EH (cell line): ENCODE measurements at regions not wholly inside any gene's neighbourhood (a gene's known extent, or its start where the extent isn't known, plus 50 kb on each side); places are given as distances from the start of the nearest gene placed in this dataset.
"Not testable (repeated sequence)": the region's sequence is repeated elsewhere in the genome, so short reads cannot be mapped to it uniquely, and the experiment has no call there.

ENCODE experiments used
- DNase-seq: peaks from one replicate; pipeline ENCODE4 v3.0.0-alpha.2; 2015; ENCODE audit warnings: low read depth

DNA sequence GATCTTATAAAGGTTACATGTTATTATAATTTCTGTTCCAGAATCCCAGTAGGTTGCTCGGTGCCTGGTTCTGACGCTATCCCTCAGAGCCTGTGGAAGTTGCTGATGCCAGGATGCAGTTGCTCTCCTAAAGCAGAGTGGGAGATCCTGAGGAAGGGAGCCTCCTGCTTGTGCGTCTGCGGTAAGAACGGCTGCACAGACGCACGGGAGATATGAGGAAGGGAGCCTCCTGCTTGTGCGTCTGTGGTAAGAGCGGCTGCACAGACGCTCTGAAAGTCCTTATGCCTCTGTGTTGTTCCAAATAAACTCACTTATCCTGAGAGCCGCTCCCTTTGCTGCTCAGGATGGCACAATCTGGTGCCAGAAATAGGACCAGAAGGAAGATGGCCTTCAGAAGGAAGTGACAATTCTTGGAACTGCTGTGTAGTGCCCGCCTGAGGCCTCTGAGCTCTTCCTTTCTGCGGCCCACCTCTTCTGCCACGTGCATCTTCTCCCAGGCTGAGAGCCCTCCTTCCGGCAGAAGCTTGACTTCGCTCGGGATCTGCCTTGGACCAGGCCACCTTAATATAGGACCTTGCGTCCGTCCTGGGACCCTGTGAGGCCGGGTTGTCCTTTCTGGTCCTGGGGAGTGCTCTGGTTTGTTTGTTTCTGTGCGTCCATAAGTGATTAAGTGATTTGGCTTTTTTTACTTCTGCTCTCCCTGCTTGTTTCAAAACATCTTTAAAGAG, 89.5 kb downstream of the RTP5 start:
- DNase-seq, result no peak

DNA sequence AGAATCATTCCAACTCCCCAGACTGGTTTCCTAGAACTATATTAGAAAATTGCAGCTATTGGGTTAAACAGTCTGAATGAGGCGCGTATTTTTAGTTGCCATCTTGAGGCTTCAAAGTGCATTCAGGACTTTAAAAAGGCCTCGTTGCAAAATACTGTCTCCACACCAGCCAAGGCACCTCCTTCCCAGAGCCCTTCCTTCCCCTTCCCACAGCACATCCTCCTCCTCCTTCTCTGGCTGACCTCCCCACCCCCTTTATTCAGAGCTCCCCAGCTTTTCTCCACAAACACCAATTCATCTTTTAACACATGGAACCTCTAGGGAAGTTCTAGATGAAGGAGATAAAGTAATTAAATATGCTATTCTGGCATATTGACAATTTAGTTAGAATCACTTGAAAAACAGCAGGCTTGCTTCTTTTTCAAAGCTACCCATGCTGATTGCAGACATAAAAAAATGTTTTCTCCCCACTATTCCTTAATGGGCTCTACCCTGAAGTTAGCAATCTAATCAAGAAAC, 90.3 kb downstream of the RTP5 start:
- no peak for DNase-seq

DNA sequence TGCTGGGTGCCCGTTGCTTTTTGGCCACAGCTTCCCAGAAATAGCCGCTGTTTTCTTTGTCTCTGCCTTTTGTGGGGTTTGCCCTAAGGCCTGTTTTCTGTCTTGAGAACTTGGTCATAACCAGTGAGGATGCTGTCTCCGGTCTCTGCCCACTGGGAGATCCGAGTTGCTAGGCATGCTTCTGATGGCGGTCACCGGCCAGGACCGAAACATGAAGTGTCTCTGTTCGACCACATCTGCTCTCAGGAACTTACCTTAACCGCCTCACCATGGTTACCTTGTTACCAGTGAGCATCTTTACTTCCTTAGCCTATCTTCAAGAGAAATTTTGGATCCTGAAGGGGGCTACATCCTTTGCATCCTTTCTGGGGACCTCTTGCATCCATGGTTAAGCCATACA, 91.9 kb downstream of the RTP5 start:
- DNase-seq, result no peak

DNA sequence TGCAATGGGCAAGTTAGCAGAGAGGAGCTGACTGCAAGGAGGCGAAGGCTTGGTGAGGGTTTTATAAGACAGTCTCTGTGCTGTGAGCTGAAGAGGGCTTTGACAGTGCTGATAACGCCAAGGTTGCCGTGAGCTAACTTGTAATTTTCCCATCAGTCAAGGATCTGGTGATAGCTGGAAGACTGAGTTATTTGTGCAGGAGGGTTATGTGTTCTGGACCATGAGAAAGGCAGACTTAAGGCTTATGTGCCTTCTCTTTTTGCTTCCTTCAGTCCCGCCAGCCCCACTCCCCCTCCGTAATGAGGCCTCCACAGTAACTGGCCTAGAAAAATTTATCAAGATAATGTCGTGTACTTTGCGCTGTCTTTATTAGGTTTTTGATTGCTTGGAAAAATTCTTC, 94.6 kb downstream of the RTP5 start:
- DNase-seq, result no peak

DNA sequence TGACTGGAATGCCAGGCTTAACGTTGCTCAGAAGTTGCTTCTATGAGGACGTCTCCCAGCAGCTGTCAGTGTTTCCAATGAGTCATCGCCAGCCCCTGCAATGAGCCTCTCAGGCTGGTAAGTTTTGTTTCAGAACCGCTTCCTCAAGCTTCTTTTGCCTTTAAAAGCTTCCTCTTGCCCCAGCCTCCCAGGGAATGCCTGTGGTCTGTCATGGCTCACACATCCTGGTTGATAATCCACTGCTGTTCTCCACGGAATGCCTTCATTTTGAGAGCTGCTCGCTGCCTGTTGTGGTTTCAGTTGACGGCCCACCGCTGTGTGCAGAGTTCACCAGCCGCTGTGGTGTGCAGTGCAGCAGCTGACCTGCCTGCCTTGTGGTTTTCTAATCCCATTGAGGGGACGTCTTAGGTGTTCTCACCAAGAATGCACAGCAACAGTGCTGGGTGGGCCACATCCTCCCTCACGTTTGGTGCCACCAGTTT, 96.4 kb downstream of the RTP5 start:
- DNase-seq, result peak; percentile 98

DNA sequence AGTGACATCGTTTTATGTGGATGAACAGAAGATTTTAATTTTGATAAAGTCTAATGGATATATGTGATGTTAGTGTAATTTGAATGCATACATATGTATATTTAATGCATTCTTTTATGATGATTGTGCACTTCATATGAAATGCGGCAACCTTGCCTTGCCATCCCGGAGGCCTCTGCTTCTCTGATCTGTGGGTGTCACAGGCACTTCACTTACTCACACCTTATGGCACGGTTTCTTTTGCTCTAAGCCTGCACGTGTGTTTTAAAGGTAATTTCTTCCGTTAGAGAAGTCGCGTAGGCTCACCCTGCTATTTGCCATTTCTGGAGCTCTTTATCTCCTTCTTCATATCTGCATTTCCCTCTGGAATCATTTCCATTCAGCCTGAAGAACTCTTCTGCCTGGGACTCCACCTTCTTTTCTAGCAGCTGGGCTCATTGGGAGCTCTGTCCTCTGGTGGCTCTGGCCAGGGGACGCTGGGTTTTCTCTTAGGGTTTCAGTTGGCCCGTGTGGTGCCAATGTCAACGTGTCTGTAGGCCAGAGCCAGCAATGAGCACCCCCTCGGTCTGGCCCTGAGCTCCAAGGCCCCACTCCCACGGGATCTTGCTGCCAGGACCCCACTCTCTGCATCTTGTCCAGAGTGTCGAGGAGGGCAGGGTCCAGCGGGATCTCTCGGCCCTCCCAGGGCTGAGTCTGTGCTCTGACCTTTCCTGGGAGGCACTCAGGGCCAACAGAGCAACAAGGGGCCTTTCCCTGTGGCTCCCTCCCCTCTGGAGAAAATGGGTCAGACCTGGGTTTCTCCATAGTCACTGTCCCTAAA, 97.3 kb downstream of the RTP5 start:
- DNase-seq, result no peak

DNA sequence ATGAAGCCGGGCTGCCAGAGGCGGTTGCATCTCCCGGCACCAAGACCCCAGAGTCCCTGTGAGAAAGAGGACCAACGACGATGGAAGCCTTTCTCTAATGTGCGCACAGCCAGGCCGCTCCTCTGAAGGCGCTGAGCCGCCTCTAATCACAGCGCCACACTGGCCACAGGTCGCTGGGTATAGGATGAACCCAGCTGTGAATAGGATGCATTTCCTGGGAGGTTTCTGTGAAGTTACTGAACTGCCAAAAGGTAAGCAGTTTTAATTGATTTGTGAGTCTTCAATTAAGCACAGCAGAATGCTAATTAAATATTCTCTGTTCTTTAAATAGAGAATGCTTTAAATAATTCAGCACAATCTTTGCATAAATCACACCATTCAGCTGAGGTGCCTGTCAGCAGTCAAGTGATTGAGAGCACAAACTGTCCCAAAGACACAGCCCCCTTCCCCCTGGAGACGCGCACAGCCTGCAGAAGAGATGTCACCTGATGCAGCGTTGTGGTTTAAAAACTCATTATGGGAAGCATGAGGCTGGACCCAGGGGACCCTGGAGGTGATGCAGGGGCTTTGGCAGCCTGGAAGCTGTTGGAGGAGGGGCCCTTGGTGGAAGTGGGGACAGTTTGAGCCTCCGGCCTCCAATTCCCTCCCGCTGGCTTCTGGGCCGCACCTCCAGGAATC, 98.1 kb downstream of the RTP5 start:
- DNase-seq, result no peak

DNA sequence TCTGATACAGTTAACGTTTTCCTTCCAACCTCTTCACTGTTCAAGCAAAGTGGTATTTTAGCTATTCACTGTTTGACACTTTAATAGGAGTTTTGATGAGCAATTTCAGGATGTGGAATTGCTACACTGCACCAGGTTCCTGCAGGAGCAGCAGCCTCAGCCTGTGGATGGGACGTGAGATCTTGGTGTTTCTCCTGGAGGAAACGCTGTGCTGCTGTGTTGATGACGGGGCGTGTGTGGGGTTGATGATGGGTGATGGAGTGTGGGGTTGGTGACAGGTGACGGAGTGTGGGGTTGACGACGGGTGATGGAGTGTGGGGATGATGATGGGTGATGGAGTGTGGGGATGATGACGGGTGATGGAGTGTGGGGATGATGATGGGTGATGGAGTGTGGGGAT, 98.9 kb downstream of the RTP5 start:
- DNase-seq, result no peak

DNA sequence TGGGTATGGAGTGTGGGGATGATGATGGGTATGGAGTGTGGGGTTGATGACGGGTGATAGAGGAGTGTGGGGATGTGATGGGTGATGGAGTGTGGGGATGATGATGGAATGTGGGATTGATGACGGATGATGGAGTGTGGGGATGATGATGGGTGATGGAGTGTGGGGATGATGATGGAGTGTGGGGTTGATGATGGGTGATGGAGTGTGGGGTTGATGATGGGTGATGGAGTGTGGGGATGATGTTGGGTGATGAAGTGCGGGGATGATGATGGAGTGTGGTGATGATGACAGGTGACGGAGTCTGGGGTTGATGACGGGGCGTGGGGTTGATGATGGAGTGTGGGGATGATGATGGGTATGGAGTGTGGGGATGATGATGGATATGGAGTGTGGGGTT, 99.7 kb downstream of the RTP5 start:
- DNase-seq, result not testable (repeated sequence)

DNA sequence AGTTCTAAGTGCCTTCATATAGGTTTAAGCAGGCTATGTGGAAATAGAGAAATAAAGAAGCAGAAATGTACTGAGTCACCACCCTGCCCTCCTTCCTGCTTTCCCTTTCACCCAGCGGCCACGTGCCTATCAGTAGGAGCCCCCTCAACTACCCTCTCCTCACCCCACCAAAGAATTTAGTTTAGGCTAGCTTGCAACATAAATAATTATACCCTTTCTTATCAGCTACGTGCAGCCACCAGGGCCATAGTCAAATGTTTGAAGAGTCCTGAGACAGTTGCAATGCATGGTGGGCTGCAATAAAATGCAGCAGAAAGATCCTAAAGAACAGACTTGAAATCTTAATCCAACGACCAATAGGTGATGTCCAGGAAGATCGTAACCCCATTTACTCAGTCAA, 101.2 kb downstream of the RTP5 start:
- DNase-seq, result no peak

DNA sequence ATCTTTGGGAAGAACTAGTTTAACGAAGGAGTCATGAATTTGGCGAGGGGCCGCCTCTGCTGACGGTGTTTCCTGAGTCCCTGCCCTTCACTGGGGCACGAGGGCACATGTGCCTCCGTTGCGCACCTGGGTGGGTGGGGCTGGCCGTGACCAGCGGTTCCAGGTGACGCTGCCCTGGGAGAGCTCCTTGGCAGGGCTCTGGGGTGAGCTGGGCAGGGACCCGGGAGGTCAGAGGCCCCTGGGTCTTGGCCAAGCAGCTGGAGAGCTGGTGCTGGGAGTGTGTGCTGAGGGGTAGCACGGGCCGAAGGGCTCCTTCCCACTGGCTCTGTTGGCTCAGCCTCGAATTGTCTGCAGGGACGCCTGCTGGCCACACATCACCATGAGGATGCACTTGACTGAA, 104.6 kb downstream of the RTP5 start:
- DNase-seq, result no peak

DNA sequence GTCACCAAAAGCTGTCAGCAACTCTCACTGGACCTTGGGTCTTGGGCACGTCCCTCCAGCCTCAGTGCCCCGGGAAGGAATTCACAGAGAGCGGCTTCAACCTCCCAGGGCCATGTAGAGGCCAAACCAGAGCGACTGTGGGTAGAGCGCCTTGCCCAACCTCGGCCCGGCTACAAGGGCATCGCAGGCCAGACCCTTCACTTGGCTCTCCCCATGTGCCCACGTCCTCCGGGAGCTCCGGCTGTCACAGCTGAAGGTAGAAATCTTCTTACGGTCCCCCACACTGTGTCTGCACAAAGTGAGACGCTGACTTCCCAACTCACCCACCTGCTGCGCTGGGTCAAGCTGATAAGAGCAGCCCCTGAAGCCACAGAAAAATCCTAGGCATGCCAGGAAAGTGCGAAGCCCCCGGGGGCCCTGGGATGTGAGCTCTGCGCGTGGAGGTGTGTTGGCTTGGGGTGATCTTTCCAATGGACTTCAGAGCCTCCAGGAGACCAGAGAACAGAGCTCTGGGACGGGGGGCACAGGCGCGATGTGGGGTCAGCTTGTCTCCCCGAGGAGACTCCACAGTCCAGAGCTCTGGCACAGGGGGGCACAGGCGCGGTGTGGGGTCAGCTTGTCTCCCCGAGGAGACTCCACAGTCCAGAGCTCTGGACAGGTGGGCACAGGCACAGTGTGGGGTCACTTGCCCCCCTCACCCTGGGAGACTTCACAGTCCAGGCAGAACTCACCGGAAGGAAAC, 105.5 kb downstream of the RTP5 start:
- DNase-seq, result no peak

DNA sequence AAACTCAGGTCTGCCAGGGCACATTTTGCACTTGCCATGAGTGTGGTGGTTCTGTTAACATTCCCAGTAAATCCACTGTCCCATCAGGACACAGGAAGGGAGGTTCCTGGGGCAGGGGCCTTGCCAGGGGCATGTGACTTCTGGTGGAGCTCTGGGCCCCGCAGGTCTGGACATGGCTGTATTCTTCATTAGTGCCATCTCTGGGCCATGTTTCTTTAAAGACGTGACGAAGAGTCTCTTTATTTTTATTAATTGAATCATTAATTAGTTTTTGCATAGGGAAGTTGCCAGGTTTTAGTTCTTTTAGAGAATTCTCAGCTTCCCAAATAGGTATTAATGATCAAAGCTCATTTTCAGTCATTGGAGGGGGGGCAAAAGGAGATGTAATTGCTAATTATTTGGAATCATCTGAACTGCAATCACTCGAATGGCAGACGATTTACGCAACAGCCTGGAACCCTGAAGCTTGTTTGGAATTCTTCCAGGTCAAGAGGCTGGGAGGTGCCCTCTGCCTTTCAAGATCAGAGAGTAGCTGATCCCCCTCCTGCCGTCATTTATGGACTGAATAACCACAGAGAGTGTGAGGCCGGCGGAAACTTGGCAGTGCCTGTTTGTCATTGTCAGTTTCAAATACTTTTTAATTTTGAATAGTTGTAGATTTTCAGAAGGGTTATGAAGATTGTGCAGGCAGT, 106.2 kb downstream of the RTP5 start:
- no peak for DNase-seq

DNA sequence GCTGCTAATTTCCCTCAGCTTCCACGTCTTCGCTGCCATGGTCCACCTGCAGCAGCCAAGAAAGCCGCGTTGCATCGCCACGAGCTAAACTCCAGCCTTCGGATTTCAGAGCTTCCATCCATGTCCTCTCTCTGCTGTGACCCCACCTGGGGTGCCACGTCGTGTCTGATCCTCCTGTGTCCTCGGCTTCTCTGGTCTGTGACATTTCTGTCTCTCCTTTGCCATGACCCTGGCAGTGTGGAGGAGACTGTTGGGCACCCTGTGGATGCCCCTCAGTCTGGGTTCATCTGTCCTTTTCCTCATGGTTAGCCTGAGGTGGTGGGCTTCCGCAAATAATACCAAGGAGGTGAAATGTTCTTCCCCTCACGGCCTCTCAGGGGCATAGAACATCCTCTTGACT, 106.8 kb downstream of the RTP5 start:
- DNase-seq, result no peak

DNA sequence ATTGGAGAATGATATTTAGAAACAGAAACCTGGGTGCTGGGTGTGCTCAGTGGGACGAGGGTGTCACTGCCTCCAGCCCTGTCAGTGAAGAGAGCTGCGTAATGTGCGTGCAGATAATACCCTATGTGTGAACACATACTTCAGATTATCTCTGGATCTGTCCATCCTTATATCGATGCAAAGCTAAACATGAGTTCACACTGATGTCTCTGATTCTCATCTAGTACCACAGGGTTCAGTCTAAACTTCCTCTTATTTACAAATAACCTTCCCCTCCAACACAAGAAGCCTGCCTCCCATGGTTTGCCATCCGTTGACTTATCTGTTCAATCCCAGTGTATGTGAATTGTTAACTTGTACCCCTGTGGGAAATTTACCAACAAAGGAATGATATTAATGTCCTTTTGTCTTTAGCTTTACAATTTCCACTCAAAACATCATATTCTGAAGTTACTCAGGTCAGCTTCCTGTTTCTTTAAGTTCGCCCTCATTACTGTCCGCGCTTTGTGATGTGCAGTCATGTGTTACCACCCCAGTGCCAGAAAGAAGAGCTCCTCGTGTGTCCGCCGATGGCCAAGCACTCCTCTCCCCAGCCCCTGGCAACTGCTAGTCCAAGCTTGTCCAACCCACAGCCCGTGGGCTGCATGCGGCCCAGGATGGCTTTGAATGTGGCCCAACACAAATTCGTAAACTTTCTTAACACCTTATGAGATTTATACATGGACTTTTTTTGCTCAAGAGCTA, 108.2 kb downstream of the RTP5 start:
- DNase-seq, result no peak

DNA sequence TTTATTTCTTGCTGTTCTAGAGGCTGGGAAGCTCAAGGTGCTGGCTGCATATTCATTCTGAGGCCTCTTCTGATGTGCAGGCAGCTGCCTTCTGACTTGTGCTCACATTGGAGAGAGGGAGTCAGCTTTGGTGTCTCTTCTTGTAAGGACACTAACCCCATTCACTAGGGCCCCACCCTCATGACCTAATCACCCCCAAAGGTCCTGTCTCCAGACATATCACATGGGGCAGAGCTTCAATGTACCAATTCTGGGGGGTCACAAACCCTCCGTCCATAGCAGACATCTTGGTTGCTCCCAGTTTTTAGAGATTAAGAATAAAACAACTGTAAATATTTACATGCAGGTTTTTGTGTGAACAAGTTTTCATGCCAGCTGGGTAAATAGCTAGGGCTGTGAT, 109.1 kb downstream of the RTP5 start:
- DNase-seq, result no peak

DNA sequence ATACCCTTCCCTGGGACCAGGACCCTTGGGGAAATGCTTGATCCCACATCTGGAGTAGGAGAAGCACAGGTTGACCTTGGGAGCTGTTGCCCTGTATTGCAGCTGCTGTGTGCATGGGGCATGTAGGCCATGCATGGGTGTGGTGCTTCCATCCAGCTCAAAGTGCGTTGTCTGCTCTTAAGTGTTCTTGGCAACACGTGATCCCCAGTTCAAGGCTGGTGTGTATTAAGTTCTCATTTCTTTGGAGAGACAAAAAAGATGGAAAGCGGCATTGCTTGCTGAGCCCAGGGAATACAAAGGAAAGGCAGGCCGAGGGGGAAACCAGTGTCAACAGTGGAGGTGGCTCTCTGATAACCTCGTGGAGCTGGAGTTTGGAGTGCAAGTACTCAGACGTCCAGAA, 110.7 kb downstream of the RTP5 start:
- no peak for DNase-seq

DNA sequence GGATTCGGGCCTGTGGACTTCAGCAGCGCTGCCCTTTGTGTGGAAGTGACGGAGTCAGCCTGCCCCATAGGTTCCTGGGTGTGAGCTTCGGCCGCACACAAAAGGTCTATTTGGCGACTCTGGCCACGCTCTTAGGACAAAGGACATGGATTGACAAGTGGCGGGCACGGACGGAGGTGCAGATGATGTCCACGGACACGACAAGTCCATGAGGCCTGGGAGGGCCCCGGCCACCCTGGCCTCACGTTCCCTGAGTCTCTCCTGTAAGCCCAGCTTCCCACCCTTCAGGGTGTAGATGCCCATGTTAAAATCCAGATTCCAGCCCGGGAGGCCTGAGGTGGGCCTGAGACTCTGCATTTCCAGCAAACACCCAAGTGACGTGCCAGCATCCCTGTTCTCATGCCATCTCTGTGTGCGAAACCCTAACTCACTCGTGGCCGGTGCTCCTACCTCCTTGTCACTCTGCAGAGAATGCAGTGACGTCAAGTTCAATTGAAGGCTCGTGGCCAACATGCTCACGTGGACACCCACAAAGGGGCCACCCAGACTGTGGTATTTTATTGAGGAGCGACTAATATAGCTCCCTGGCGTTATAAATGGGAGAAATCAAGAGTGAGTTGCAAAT, 111.7 kb downstream of the RTP5 start:
- peak; percentile 1 for DNase-seq

DNA sequence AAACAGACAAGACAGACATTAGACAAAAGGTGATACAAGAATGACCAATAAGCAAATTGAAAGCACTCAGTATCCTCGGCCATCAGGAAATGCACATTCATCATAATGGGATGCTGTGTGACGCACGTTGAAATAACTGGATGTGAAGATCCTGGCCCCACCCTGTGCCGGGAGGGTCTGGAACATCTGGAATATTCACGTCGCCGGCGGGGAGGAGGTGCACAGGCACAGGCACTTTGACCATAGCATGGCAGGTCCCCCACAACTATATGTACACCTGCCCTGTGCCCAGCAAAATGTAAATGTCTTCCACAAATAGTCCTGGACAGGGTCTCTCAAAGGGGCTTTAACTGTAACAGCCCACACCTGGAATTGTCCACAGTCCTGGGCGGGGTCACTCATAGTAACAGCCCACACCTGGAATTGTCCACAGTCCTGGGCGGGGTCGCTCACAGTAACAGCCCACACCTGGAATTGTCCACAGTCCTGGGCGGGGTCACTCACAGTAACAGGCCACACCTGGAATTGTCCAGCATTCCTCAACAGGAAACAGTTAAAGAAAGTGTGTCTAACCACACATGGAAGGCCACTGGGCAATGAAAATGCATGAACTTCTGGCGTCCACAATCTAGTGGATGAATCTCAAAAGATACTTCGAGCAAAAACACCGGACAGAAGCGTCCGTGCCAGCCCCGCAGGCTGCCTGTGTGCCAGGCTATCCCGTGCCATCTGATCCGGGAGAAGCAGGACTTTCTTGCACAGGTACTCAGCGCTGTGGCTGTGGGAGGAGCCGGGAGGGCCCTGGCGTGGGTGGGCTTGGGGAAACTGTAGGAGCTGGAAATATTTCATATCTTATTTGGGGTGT, 113.4 kb downstream of the RTP5 start:
- DNase-seq, result no peak
